NCI-H2227 (cell line): ENCODE measurements at regions not wholly inside any gene's neighbourhood (a gene's known extent, or its start where the extent isn't known, plus 50 kb on each side); places are given as distances from the start of the nearest gene placed in this dataset.
A peak's percentile ranks its signal among the peaks of the same experiment; 100 is the strongest.
"Not testable (repeated sequence)": the region's sequence is repeated elsewhere in the genome, so short reads cannot be mapped to it uniquely, and the experiment has no call there.

Experiments
- DNase-seq: peaks from one replicate; lab custom pipeline; 2025; ENCODE audit not compliant: unreplicated experiment; lab: John Stamatoyannopoulos, UW

GRCh38 chr6:4420160-4420865, 284.9 kb upstream of the ECI2 start:
- no peak for DNase-seq

- DNase-seq: no peak
Observed at GRCh38 chr6:4415549-4415948, 280.2 kb upstream of the ECI2 start.

- DNase-seq: not testable (repeated sequence)
Observed at GRCh38 chr6:4414078-4414477, 278.7 kb upstream of the ECI2 start.

- DNase-seq: no peak
Observed at GRCh38 chr6:4413073-4413472, 277.7 kb upstream of the ECI2 start.

GRCh38 chr6:4412488-4412887, 277.1 kb upstream of the ECI2 start:
- no peak for DNase-seq

- no peak for DNase-seq
Observed at GRCh38 chr6:4412077-4412476, 276.7 kb upstream of the ECI2 start.

GRCh38 chr6:4407710-4408109, 272.3 kb upstream of the ECI2 start:
- not testable (repeated sequence) for DNase-seq

GRCh38 chr6:4405621-4406212, 270.3 kb upstream of the ECI2 start:
- DNase-seq: no peak

- DNase-seq: no peak
Observed at GRCh38 chr6:4404415-4404814, 269.0 kb upstream of the ECI2 start.

- DNase-seq: no peak
Observed at GRCh38 chr6:4403828-4404227, 268.5 kb upstream of the ECI2 start.

- DNase-seq: no peak
Observed at GRCh38 chr6:4403023-4403752, 267.8 kb upstream of the ECI2 start.

GRCh38 chr6:4402477-4402976, 267.2 kb upstream of the ECI2 start:
- DNase-seq: no peak

GRCh38 chr6:4401408-4402368, 266.3 kb upstream of the ECI2 start:
- no peak for DNase-seq

- no peak for DNase-seq
Observed at GRCh38 chr6:4399656-4400055, 264.3 kb upstream of the ECI2 start.

GRCh38 chr6:4398791-4399190, 263.4 kb upstream of the ECI2 start:
- DNase-seq: no peak

GRCh38 chr6:4397307-4397706, 261.9 kb upstream of the ECI2 start:
- no peak for DNase-seq

- DNase-seq: no peak
Observed at GRCh38 chr6:4396044-4396443, 260.7 kb upstream of the ECI2 start.

- no peak for DNase-seq
Observed at GRCh38 chr6:4395386-4395785, 260.0 kb upstream of the ECI2 start.

- peak; percentile 21 for DNase-seq
Observed at GRCh38 chr6:4394786-4395185, 259.4 kb upstream of the ECI2 start.

- no peak for DNase-seq
Observed at GRCh38 chr6:4388675-4389074, 253.3 kb upstream of the ECI2 start.

GRCh38 chr6:4384656-4385055, 249.3 kb upstream of the ECI2 start:
- no peak for DNase-seq
